Caco-2 (cell line): ENCODE measurements at regions not wholly inside any gene's neighbourhood (a gene's known extent, or its start where the extent isn't known, plus 50 kb on each side); places are given as distances from the start of the nearest gene placed in this dataset.

Experiments
- BruUV-seq: library from RNA; stranded (reverse); fragments of 400-500 nt; replicated peaks from 2 replicates; lab custom pipeline; 2021; lab: Mats Ljungman, UMichigan
- CTCF ChIA-PET: fragments of 300-600 bp; sonication (Branson Sonifier 250); formaldehyde crosslinking; loops from one replicate; lab custom pipeline; 2022; ENCODE audit warnings: antibody characterized with exemption; lab: Charles Lee
- POLR2A ChIA-PET: fragments of 300-600 bp; sonication (Branson Sonifier 250); formaldehyde crosslinking; loops from one replicate; lab custom pipeline; 2022; ENCODE audit warnings: antibody characterized with exemption; lab: Charles Lee
- DNase-seq, 2 experiments: peaks; one replicate each; pipeline versions ENCODE4 v3.0.0 to v3.0.0-alpha.2; 2020 to 2022
- H3K27me3 ChIP-seq: replicated peaks from 2 replicates; pipeline ENCODE4 v1.6.0; 2011; ENCODE audit warnings: low read length; ENCODE audit not compliant: control insufficient read depth, insufficient read depth
- H3K36me3 ChIP-seq: 2 replicates; pipeline ENCODE4 v1.5.1; 2011; ENCODE audit warnings: low read length; ENCODE audit not compliant: control insufficient read depth, insufficient read depth
- H3K4me1 ChIP-seq: fragments of 250-450 bp; sonication (Bioruptor Pico); 2 replicates; pipeline ENCODE4 v1.5.1; 2020; ENCODE audit warnings: mild to moderate bottlenecking
- H3K4me3 ChIP-seq: 2 replicates; pipeline ENCODE4 v1.5.1; 2011; ENCODE audit warnings: low read depth, mild to moderate bottlenecking, control low read depth, low read length
- H3K9me3 ChIP-seq: fragments of 250-450 bp; sonication (Bioruptor Pico); 2 replicates; pipeline ENCODE4 v1.5.1; 2020; ENCODE audit warnings: mild to moderate bottlenecking, moderate library complexity
- H3K27ac Mint-ChIP-seq: one replicate; pipeline ENCODE4 v1.8.0; 2022; ENCODE audit warnings: mixed read lengths; ENCODE audit not compliant: unreplicated experiment
- H3K27me3 Mint-ChIP-seq: one replicate; pipeline ENCODE4 v1.8.0; 2022; ENCODE audit warnings: mixed read lengths; ENCODE audit not compliant: insufficient read depth, unreplicated experiment
- H3K36me3 Mint-ChIP-seq: one replicate; pipeline ENCODE4 v1.8.0; 2022; ENCODE audit warnings: mild to moderate bottlenecking, mixed read lengths; ENCODE audit not compliant: insufficient read depth, unreplicated experiment
- H3K4me1 Mint-ChIP-seq: one replicate; pipeline ENCODE4 v1.8.0; 2022; ENCODE audit warnings: low read depth, mixed read lengths; ENCODE audit not compliant: unreplicated experiment
- H3K4me3 Mint-ChIP-seq: one replicate; pipeline ENCODE4 v1.8.0; 2022; ENCODE audit warnings: mild to moderate bottlenecking, moderate library complexity, mixed read lengths; ENCODE audit not compliant: unreplicated experiment
- H3K9me3 Mint-ChIP-seq: one replicate; pipeline ENCODE4 v1.8.0; 2022; ENCODE audit warnings: mixed read lengths; ENCODE audit not compliant: unreplicated experiment
- intact Hi-C: fragments of 100-400 bp; cut with micrococcal nuclease; formaldehyde crosslinking; loops from one replicate; pipeline ENCODE4 v1.10.0; 2022; ENCODE audit not compliant: unreplicated experiment
- TF ChIP-seq, protein P1 (sequence below), 2 experiments: fragments of 200-600 bp in 1 of 2; IDR thresholded peaks; 1 replicate in 1 of 2; 2 replicates in 1 of 2; pipeline versions ENCODE4 v1.5.1 to v1.8.0; 2011 to 2022; ENCODE audit warnings: antibody characterized with exemption in 1 of 2, control low read depth in 1 of 2, inconsistent platforms in 1 of 2, low read depth in 1 of 2, low read length in 1 of 2, mild to moderate bottlenecking in 1 of 2, moderate library complexity in 1 of 2; ENCODE audit not compliant: insufficient read depth in 1 of 2, severe bottlenecking in 1 of 2, unreplicated experiment in 1 of 2

DNA sequence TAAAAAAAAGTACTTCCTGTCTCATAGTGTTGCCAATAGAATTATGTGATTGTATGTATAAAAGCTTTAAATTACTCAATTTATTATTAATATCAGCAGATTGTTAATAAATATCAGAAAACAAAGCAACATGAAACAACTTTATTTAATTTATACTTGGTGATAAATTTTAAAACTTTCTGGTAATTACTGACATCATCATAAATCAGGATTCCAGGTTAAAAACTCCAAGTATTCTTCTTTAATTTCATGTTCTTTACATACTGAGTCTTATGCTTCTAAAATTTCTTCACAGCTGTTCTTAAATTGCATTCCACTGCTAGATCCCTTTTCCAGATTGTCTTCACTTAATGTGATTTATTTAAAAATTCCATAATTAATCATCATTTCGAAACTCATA lies 1224.5 kb downstream of the PCDH18 start:
- CTCF ChIA-PET, result no interaction called here
- H3K4me3 Mint-ChIP-seq, result no peak overlapping the region
- H3K27me3 Mint-ChIP-seq, result no peaks in the 10 kb centered on the region
- Histone ChIP-seq H3K4me1 (no peaks in the 10 kb centered on the region), H3K27me3 (no peaks in the 10 kb centered on the region), H3K4me3 (no peak overlapping the region), H3K9me3 (no peaks in the 10 kb centered on the region), H3K36me3 (no peaks in the 10 kb centered on the region)
- no peak for DNase-seq
- no peaks in the 10 kb centered on the region for H3K9me3 Mint-ChIP-seq
- intact Hi-C loops, result no loop called here
- no peak overlapping the region for H3K27ac Mint-ChIP-seq
- POLR2A ChIA-PET, result no interaction called here
- H3K36me3 Mint-ChIP-seq, result no peaks in the 10 kb centered on the region
- TF ChIP-seq, protein P1, sequence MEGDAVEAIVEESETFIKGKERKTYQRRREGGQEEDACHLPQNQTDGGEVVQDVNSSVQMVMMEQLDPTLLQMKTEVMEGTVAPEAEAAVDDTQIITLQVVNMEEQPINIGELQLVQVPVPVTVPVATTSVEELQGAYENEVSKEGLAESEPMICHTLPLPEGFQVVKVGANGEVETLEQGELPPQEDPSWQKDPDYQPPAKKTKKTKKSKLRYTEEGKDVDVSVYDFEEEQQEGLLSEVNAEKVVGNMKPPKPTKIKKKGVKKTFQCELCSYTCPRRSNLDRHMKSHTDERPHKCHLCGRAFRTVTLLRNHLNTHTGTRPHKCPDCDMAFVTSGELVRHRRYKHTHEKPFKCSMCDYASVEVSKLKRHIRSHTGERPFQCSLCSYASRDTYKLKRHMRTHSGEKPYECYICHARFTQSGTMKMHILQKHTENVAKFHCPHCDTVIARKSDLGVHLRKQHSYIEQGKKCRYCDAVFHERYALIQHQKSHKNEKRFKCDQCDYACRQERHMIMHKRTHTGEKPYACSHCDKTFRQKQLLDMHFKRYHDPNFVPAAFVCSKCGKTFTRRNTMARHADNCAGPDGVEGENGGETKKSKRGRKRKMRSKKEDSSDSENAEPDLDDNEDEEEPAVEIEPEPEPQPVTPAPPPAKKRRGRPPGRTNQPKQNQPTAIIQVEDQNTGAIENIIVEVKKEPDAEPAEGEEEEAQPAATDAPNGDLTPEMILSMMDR (IDR thresholded peaks at IDR 0.05; ENCODE audit: insufficient read depth in 1 of 2, low read depth in 1 of 2, low read length in 1 of 2, severe bottlenecking in 1 of 2, unreplicated experiment in 1 of 2), result no peak
- no TSS peak for BruUV-seq
- H3K4me1 Mint-ChIP-seq, result no peaks in the 10 kb centered on the region

- ChIA-PET CTCF (no interaction called here), POLR2A (no interaction called here)
- H3K4me3 ChIP-seq, result no peak overlapping the region
- Mint-ChIP-seq H3K4me1 (no peaks in the 10 kb centered on the region), H3K36me3 (no peaks in the 10 kb centered on the region), H3K27ac (no peak overlapping the region), H3K27me3 (no peaks in the 10 kb centered on the region), H3K4me3 (no peak overlapping the region), H3K9me3 (no peaks in the 10 kb centered on the region)
- no peaks in the 10 kb centered on the region for H3K27me3 ChIP-seq
- TF ChIP-seq, protein P1 (IDR thresholded peaks at IDR 0.05; ENCODE audit: insufficient read depth in 1 of 2, low read depth in 1 of 2, low read length in 1 of 2, severe bottlenecking in 1 of 2, unreplicated experiment in 1 of 2), result no peak
- intact Hi-C loops, result no loop called here
- H3K36me3 ChIP-seq, result no peaks in the 10 kb centered on the region
- H3K4me1 ChIP-seq, result 0 out of 2 replicates have a peak, but pooled peaks cover 5% of the 10 kb centered on the region
- H3K9me3 ChIP-seq, result no peaks in the 10 kb centered on the region
- no peak for DNase-seq
- BruUV-seq, result no TSS peak
Measured at GRCh38 chr4:136306361-136306760, 1225.9 kb downstream of the PCDH18 start.

DNA sequence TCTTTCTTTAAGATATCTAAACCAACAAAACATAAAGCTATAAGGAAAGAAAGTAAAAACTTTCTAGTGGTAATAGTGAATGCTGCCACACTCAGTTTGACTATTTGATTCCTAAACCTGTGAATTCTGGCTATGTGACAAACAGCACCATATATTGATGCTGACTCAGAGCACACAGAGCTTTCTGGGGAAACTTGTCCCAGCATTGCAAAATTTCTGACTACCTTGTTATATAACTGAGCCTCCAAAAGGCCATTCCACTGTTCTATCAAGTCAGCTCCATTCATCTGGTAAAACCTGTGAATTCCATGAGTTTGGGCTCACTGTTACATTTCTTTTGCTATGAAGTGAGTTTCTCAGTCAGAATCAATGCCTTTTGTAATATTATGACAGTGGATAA lies 1229.7 kb downstream of the PCDH18 start:
- no peaks in the 10 kb centered on the region for H3K36me3 Mint-ChIP-seq
- Histone ChIP-seq H3K4me1 (0 out of 2 replicates have a peak, but pooled peaks cover 5% of the 10 kb centered on the region), H3K27me3 (no peaks in the 10 kb centered on the region), H3K9me3 (no peaks in the 10 kb centered on the region), H3K36me3 (no peaks in the 10 kb centered on the region), H3K4me3 (no peak overlapping the region)
- ChIA-PET CTCF (no interaction called here), POLR2A (interaction anchor here (0.6 kb wide), 1 partner anchor 107 kb away, joined by 3 read pairs; no protein-coding TSS in a partner anchor)
- no peaks in the 10 kb centered on the region for H3K4me1 Mint-ChIP-seq
- no TSS peak for BruUV-seq
- DNase-seq, result no peak
- H3K9me3 Mint-ChIP-seq, result no peaks in the 10 kb centered on the region
- TF ChIP-seq, protein P1 (IDR thresholded peaks at IDR 0.05; ENCODE audit: insufficient read depth in 1 of 2, low read depth in 1 of 2, low read length in 1 of 2, severe bottlenecking in 1 of 2, unreplicated experiment in 1 of 2), result no peak
- H3K27ac Mint-ChIP-seq, result no peak overlapping the region
- no peak overlapping the region for H3K4me3 Mint-ChIP-seq
- no peaks in the 10 kb centered on the region for H3K27me3 Mint-ChIP-seq
- intact Hi-C loops, result no loop called here
